Lower lobe of right lung (tissue), 2 donors: ENCODE measurements at regions not wholly inside any gene's neighbourhood (a gene's known extent, or its start where the extent isn't known, plus 50 kb on each side); places are given as distances from the start of the nearest gene placed in this dataset.
A peak's percentile ranks its signal among the peaks of the same experiment; 100 is the strongest.

Experiments
- ATAC-seq, 2 donors: fragments of 200-7000 bp; cut with Tn5 transposase; one replicate each; pipeline ENCODE4 v1.9.1; 2020 to 2022; ENCODE audit warnings: mild to moderate bottlenecking in 2 of 2, moderate library complexity in 2 of 2
- DNase-seq: peaks from one replicate; pipeline ENCODE4 v3.0.0-alpha.2; 2020
- H3K27ac ChIP-seq: fragments of 200-600 bp; one replicate; pipeline ENCODE4 v1.8.0; 2022
- H3K27me3 ChIP-seq: fragments of 200-600 bp; one replicate; pipeline ENCODE4 v1.8.0; 2022; ENCODE audit warnings: low read depth
- H3K36me3 ChIP-seq: fragments of 200-600 bp; one replicate; pipeline ENCODE4 v1.8.0; 2022; ENCODE audit warnings: mild to moderate bottlenecking
- H3K4me1 ChIP-seq: fragments of 200-600 bp; one replicate; pipeline ENCODE4 v1.8.0; 2022
- H3K4me3 ChIP-seq: fragments of 200-600 bp; one replicate; pipeline ENCODE4 v1.8.0; 2022; ENCODE audit warnings: mild to moderate bottlenecking
- H3K9me3 ChIP-seq: fragments of 200-600 bp; one replicate; pipeline ENCODE4 v1.8.0; 2022
- CTCF ChIP-seq: fragments of 200-600 bp; IDR thresholded peaks from one replicate; pipeline ENCODE4 v1.8.0; 2022; ENCODE audit warnings: antibody characterized with exemption, mild to moderate bottlenecking
- intact Hi-C: fragments of 100-400 bp; cut with DNase I; formaldehyde crosslinking; loops from one replicate; pipeline ENCODE4 v1.11.0; 2022
- donor health status: DM: no; HTN: yes; CAD: no; lungs with severe emphysema.

DNA sequence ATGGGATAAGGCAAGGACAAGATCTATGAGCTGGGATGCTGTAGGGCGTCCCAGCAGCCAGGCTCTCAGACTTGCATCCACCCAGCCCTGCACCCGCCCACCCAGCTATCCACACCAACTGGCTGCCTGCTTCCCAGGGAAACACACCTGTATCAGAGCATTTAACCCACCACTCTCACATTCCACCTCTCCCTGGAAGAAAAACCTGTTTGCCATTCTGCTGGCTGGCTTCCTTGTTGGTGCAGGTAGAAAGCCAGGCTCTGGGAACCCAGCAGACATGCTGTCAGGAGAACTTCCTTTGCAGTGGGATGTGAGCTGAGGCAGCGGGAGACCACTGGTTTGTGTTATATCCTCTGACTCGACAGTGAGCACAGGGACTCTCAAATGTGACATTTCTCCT, 67.0 kb downstream of the FAM241B start:
- intact Hi-C loops, result no loop called here

GRCh38 chr10:69703256-69703655, 73.2 kb downstream of the FAM241B start:
- H3K4me1 ChIP-seq, result no peaks in the 10 kb centered on the region
- H3K9me3 ChIP-seq, result no peaks in the 10 kb centered on the region
- no peak overlapping the region for H3K27ac ChIP-seq
- no peak overlapping the region for H3K4me3 ChIP-seq
- no peaks in the 10 kb centered on the region for H3K27me3 ChIP-seq
- H3K36me3 ChIP-seq, result no peaks in the 10 kb centered on the region
- ATAC-seq, result no peak
- intact Hi-C loops, result no loop called here
- DNase-seq, result no peak
- no peak for TF ChIP-seq CTCF

More for the DNA sequence above, 67.0 kb downstream of the FAM241B start:
- no peak for ATAC-seq
- Histone ChIP-seq H3K36me3 (no peaks in the 10 kb centered on the region), H3K9me3 (no peaks in the 10 kb centered on the region), H3K4me3 (no peak overlapping the region), H3K27me3 (no peaks in the 10 kb centered on the region), H3K4me1 (no peaks in the 10 kb centered on the region), H3K27ac (no peak overlapping the region)
- no peak for TF ChIP-seq CTCF
- DNase-seq, result no peak

- peak; percentile 19 to 69 for ATAC-seq
- no peak for TF ChIP-seq CTCF
- intact Hi-C loops, result no loop called here
- Histone ChIP-seq H3K27me3 (no peaks in the 10 kb centered on the region), H3K4me1 (no peaks in the 10 kb centered on the region), H3K9me3 (no peaks in the 10 kb centered on the region), H3K4me3 (no peak overlapping the region), H3K27ac (no peak overlapping the region), H3K36me3 (no peaks in the 10 kb centered on the region)
- no peak for DNase-seq
These were observed 74.0 kb downstream of the FAM241B start for GRCh38 chr10:69703766-69704630.

- Histone ChIP-seq H3K27me3 (no peaks in the 10 kb centered on the region), H3K36me3 (no peaks in the 10 kb centered on the region), H3K4me3 (no peak overlapping the region), H3K4me1 (no peaks in the 10 kb centered on the region), H3K9me3 (no peaks in the 10 kb centered on the region), H3K27ac (no peak overlapping the region)
- DNase-seq, result no peak
- no peak for TF ChIP-seq CTCF
- ATAC-seq, result peak in 1 of 2 donors; percentile 25
- intact Hi-C loops, result no loop called here
These were observed 79.4 kb downstream of the FAM241B start for GRCh38 chr10:69709366-69709941.

DNA sequence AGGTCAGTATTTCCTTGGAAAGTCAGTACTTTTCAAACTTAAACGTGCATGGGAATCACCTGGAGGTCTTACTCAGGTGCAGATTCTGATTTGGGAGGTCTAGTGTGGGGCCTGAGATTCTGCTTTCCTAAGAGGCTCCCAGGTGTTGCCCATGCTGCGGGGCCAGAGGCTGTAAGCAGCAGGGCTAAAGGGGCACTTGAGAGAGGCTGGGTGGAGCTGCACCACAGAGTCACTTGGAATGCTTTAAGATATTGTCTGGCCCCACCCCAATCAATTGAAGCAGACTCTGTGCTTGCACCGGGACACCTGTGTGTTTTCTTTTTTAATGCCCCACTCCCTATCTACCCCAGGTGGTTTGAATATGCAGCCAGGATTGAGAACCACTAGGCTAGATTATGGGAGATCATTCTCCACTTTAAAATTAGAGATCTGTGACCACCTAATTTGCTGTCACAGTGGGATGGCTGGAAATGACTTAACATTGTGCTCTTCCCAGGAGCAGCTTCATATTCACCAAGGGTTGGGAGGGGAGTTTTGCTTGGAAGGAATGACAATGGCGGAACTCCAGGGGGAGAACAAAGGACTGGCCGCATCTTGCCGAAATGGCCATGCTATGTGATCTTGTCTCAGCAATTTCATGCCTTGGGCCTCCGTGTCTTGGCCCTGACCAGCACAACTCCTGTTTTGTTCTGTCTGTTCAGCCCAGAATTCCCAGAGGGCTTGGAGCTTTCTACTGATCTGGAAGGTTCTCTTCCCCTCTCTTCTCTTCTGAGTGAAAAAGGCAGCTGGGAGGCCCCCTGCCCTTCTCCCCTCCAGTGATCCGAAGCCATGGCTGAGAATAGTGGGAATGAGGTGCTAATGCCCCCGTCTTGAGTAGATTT, 80.2 kb downstream of the FAM241B start:
- ATAC-seq (peak in 1 of 2 donors; percentile 52), DNase-seq (no peak)
- intact Hi-C loops, result no loop called here
- Histone ChIP-seq H3K27ac (no peak overlapping the region), H3K27me3 (no peaks in the 10 kb centered on the region), H3K36me3 (no peaks in the 10 kb centered on the region), H3K9me3 (no peaks in the 10 kb centered on the region), H3K4me3 (no peak overlapping the region), H3K4me1 (no peaks in the 10 kb centered on the region)
- TF ChIP-seq CTCF, result no peak
